Stomach smooth muscle (tissue), 2 donors: ENCODE measurements at regions not wholly inside any gene's neighbourhood (a gene's known extent, or its start where the extent isn't known, plus 50 kb on each side); places are given as distances from the start of the nearest gene placed in this dataset.
"Not testable (repeated sequence)": the region's sequence is repeated elsewhere in the genome, so short reads cannot be mapped to it uniquely, and the experiment has no call there.

Experiments
- H3K27ac ChIP-seq: one replicate; pipeline ENCODE4 v1.7.0; 2013; ENCODE audit warnings: mild to moderate bottlenecking, low read length, inconsistent platforms
- H3K27me3 ChIP-seq, 2 donors: one replicate each; pipeline ENCODE4 v1.7.0; 2013; ENCODE audit warnings: low read length in 2 of 2; ENCODE audit not compliant: insufficient read depth in 2 of 2, control insufficient read depth in 1 of 2
- H3K36me3 ChIP-seq, 2 donors: one replicate each; pipeline ENCODE4 v1.7.0; 2013; ENCODE audit warnings: low read length in 2 of 2; ENCODE audit not compliant: control insufficient read depth in 2 of 2, insufficient read depth in 2 of 2
- H3K4me1 ChIP-seq: one replicate; pipeline ENCODE4 v1.7.0; 2013; ENCODE audit warnings: low read length; ENCODE audit not compliant: control insufficient read depth, insufficient read depth
- H3K4me3 ChIP-seq, 2 donors: one replicate each; pipeline ENCODE4 v1.7.0; 2013; ENCODE audit warnings: low read length in 2 of 2
- H3K9ac ChIP-seq, 2 donors: one replicate each; pipeline ENCODE4 v1.7.0; 2013; ENCODE audit warnings: low read length in 2 of 2, mild to moderate bottlenecking in 1 of 2
- H3K9me3 ChIP-seq, 2 donors: one replicate each; pipeline ENCODE4 v1.7.0; 2013; ENCODE audit warnings: low read length in 2 of 2; ENCODE audit not compliant: control insufficient read depth in 2 of 2
- donor health status: healthy.
- donor health status: Pancreatic carcinoma.

DNA sequence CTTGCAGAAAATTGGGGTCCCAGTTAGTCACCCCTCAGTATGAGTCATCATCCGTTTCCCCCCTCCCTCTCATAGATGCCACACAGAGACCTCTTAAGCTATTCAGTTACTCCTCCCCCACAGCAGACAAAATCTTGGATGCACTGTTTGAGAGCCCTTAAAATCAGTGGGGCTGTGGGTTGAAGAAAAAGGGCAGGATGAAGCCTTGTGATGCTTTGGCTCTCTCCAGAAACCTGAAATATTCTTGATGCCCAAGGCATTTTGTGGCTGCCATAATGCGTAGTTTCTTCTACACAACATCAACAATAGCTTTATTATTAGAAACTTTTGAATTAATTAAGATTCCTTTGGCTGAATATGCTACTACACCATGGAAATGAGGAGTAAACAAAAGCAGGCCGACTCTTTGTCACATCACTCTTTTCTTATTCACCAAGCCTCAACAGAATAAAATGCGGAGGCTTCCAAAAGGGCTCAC lies 133.8 kb downstream of the MRPS30 start:
- Histone ChIP-seq H3K36me3 (no peaks in the 10 kb centered on the region), H3K27me3 (no peaks in the 10 kb centered on the region), H3K4me3 (no peak overlapping the region), H3K9me3 (no peaks in the 10 kb centered on the region), H3K27ac (no peak overlapping the region), H3K4me1 (no peaks in the 10 kb centered on the region), H3K9ac (no peak overlapping the region)

DNA sequence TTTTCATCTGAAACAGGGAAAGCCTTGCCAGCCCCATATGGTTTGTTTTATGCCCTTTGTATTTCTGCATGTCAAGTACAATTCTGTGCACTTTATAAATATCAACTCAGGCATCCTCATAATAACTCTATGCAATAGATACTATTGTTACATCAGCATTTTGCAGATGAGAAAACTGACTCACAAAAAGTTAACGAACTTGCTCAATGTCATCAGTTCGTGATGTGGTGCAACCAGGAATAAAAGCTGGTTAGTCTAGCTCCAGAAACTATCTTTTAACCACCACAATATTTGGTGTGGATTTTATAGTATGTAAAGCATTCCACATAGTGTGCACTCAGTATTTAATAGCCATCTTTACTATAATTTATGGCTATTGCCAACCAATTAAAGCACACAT lies 134.9 kb downstream of the MRPS30 start:
- H3K9me3 ChIP-seq = no peaks in the 10 kb centered on the region
- H3K27me3 ChIP-seq = no peaks in the 10 kb centered on the region
- H3K27ac ChIP-seq = no peak overlapping the region
- no peak overlapping the region for H3K9ac ChIP-seq
- no peak overlapping the region for H3K4me3 ChIP-seq
- no peaks in the 10 kb centered on the region for H3K36me3 ChIP-seq
- H3K4me1 ChIP-seq = no peaks in the 10 kb centered on the region

DNA sequence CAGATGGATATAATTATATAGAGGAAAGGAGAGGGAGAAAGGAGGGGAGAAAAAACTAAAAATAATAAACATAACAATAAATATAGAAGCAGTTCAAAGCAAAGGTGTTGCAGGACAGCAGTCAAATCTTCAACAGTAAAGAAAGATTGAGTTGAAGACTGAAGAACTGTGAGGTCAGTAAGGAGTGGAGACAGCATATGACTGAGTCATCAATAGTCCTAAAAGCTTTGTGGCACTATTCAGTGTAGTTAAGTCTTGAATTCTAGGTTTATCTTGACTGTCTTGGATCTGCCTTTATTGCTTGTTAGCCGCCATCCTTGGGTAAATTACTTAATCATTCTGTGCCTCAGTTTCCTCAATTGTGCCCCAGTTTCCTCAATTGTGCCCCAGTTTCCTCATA lies 137.0 kb downstream of the MRPS30 start:
- H3K4me3 ChIP-seq = no peak overlapping the region
- H3K4me1 ChIP-seq = no peaks in the 10 kb centered on the region
- H3K9me3 ChIP-seq = no peaks in the 10 kb centered on the region
- H3K27ac ChIP-seq = no peak overlapping the region
- H3K36me3 ChIP-seq = no peaks in the 10 kb centered on the region
- no peaks in the 10 kb centered on the region for H3K27me3 ChIP-seq
- no peak overlapping the region for H3K9ac ChIP-seq

DNA sequence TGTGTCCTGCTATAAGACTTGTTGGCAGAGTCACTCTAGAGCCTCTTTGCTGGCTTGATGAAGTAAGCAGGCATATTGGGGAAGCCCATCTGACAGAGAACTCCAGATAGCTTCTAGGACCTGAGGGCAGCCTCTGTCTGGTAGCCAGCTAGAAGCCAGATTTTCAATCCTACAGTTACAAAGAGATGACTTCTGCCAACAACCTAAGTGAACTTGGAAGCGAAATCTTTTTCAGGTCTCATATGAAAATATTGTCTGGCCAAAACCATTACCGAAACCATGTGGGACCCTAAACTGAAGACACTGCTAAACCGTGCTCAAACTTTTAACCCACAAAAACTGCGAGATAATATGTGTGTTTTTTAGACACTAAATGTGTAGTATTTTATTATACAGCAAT lies 140.9 kb downstream of the MRPS30 start:
- Histone ChIP-seq H3K4me3 (no peak overlapping the region), H3K9ac (no peak overlapping the region), H3K9me3 (no peaks in the 10 kb centered on the region), H3K36me3 (no peaks in the 10 kb centered on the region), H3K27me3 (no peaks in the 10 kb centered on the region), H3K27ac (no peak overlapping the region), H3K4me1 (no peaks in the 10 kb centered on the region)

DNA sequence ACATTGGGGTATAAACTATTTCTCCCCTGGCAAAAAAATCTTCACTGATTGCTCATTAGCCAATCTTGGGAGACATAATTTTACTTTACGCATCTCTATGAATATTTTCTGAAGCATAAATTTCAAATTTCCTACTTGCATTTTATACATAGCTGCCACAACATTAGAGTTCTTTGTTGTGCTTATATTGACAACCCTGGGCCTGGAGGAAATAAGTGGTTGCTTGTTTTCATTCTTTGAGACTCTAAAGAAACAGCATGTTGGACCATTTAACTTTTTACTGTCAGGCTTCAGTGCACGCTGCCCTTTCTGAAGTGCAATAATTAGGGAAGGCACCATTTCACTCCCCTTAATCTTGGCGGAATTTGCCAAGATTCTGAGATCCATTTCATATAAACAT lies 142.6 kb downstream of the MRPS30 start:
- Histone ChIP-seq H3K4me3 (no peak overlapping the region), H3K27ac (no peak overlapping the region), H3K27me3 (no peaks in the 10 kb centered on the region), H3K36me3 (no peaks in the 10 kb centered on the region), H3K9ac (no peak overlapping the region), H3K9me3 (no peaks in the 10 kb centered on the region), H3K4me1 (no peaks in the 10 kb centered on the region)

DNA sequence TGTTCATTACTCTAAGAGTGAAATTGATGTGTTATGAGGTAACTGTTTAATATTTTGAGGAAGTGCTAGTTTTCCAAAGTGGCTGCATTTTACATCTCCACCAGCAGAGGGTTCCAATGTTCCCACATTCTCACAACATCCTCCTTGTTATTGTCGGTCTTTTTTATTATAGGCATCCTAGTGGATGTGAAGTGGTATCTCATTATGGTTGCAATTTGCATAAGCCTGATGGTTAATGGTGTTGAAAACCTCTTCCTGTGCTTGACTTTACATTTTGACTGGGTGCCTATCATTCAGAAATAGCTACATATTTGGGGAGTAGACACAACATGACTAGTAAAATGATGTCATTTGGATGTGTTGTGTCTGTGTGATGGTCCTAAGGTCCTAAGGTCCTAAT lies 143.6 kb downstream of the MRPS30 start:
- Histone ChIP-seq H3K36me3 (no peaks in the 10 kb centered on the region), H3K9me3 (no peaks in the 10 kb centered on the region), H3K4me1 (no peaks in the 10 kb centered on the region), H3K27me3 (no peaks in the 10 kb centered on the region), H3K4me3 (no peak overlapping the region), H3K9ac (no peak overlapping the region), H3K27ac (no peak overlapping the region)

DNA sequence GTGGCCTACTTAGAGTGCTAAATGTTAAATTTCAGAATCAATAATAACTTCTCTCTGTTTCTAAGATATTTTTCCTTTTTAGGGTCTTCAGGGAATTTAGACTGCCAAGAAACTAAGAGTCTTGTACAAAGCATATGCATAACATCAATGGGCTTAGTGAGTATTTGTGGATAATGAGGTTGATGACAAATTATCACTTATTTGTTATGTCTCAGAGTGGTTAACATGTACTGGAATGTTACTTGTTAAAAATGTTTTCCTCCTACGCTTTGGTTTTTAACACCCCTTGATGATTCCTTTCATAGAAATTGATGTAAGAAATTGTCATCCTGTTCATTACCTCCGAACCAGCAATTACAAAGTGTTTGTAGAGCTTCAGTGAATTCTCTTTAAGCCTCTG lies 144.3 kb downstream of the MRPS30 start:
- Histone ChIP-seq H3K9ac (no peak overlapping the region), H3K27me3 (no peaks in the 10 kb centered on the region), H3K4me1 (no peaks in the 10 kb centered on the region), H3K4me3 (no peak overlapping the region), H3K9me3 (no peaks in the 10 kb centered on the region), H3K36me3 (no peaks in the 10 kb centered on the region), H3K27ac (no peak overlapping the region)

DNA sequence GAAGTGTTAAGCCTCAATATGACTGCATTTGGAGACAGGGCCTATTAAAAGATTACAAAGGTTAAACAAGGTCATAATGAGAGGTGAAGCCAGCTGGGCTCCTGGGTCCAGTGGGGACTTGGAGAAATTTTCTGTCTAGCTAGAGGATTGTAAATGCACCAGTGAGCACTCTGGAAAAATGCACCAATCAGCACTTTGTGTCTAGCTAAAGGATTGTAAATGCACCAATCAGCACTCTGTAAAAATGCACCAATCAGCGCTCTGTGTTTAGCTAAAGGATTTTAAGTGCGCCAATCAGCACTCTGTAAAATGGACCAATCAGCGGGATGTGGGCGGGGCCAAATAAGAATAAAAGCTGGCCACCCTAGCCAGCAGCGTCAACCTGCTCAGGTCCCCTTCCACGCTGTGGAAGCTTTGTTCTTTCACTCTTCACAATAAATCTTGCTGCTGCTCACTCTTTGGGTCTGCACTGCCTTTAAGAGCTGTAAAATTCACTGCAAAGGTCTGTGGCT lies 150.3 kb downstream of the MRPS30 start:
- H3K9me3 ChIP-seq, H3K9ac ChIP-seq, H3K4me3 ChIP-seq, H3K36me3 ChIP-seq, H3K27me3 ChIP-seq, H3K27ac ChIP-seq, H3K4me1 ChIP-seq: not testable (repeated sequence)

DNA sequence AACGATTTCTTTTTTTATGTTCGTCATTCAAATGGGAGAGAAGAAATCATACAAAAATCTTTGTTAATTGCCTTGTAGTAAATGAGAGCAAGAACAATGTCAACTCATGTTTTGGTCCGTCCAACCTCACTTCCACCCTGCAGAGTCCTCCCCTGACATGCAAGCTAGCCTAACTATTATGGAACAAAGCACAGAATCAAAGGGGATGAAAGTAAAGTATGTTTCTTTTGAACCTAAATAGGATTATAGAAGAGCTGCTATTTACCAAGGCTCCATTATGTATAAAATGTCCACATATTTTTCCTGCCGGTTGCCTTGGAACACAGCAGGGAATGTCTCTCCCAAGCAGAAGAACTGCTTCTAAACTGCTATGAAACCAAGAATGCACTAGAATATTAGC lies 161.1 kb downstream of the MRPS30 start:
- H3K9ac ChIP-seq = no peak overlapping the region
- no peaks in the 10 kb centered on the region for H3K4me1 ChIP-seq
- no peak overlapping the region for H3K4me3 ChIP-seq
- H3K36me3 ChIP-seq = no peaks in the 10 kb centered on the region
- peaks cover 0 to 4% of the 10 kb centered on the region in 2 donors for H3K9me3 ChIP-seq
- H3K27me3 ChIP-seq = no peaks in the 10 kb centered on the region
- no peak overlapping the region for H3K27ac ChIP-seq

DNA sequence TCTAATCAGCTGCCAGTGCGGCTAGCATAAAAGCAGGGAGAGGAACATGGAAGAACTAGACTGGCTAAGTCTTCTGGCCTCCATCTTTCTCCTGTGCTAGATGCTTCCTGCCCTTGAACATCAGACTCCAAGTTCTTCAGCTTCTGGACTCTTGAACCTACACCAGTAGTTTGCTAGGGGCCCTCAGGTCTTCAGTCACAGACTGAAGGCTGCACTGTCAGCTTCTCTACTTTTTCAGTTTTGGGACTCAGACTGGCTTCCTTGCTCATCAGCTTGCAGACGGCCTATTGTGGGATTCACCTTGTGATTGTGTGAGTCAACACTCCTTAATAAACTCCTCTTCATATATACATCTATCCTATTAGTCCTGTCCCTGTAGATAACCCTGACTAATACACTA lies 162.2 kb downstream of the MRPS30 start:
- not testable (repeated sequence) for H3K4me1 ChIP-seq, H3K4me3 ChIP-seq, H3K9me3 ChIP-seq

DNA sequence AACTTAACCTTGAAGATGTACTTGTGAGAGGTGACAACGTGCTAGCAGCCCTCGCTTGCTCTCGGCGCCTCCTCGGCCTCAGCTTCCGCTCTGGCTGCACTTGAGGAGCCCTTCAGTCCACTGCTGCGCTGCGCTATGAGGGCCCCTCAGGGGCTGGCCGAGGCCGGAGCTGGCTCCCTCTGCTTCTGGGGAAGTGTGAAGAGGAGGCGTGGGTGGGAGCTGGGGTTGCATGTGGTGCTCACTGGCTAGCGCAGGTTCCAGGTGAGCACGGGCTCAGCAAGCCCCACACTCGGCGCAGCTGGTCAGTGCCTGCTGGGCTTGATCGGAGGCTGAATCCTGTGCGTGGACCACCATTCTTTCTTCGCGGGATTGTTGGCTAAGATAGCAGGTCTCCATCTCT lies 166.1 kb downstream of the MRPS30 start:
- Histone ChIP-seq H3K27me3 (no peaks in the 10 kb centered on the region), H3K4me1 (no peaks in the 10 kb centered on the region), H3K9me3 (peaks cover 0 to 4% of the 10 kb centered on the region in 2 donors), H3K4me3 (no peak overlapping the region), H3K36me3 (no peaks in the 10 kb centered on the region), H3K9ac (no peak overlapping the region), H3K27ac (no peak overlapping the region)

More for the DNA sequence above, 162.2 kb downstream of the MRPS30 start:
- not testable (repeated sequence) for H3K9ac ChIP-seq, H3K36me3 ChIP-seq, H3K27ac ChIP-seq, H3K27me3 ChIP-seq
